IPS-20b (cell line): ENCODE measurements at regions not wholly inside any gene's neighbourhood (a gene's known extent, or its start where the extent isn't known, plus 50 kb on each side); places are given as distances from the start of the nearest gene placed in this dataset.

Experiments
- H3K27ac ChIP-seq: one replicate; pipeline ENCODE4 v1.5.1; 2013; ENCODE audit warnings: low read length
- H3K27me3 ChIP-seq: 2 replicates; pipeline ENCODE4 v1.6.1; 2013; ENCODE audit warnings: mild to moderate bottlenecking, low read length, inconsistent platforms; ENCODE audit not compliant: insufficient read depth
- H3K36me3 ChIP-seq: 2 replicates; pipeline ENCODE4 v1.6.1; 2013; ENCODE audit warnings: low read depth, mild to moderate bottlenecking, inconsistent platforms, low read length, moderate library complexity; ENCODE audit not compliant: insufficient read depth
- H3K4me1 ChIP-seq: 2 replicates; pipeline ENCODE4 v1.6.1; 2013; ENCODE audit warnings: mild to moderate bottlenecking, control low read depth, inconsistent platforms, low read length, moderate library complexity; ENCODE audit not compliant: insufficient read depth
- H3K4me3 ChIP-seq: 2 replicates; pipeline ENCODE4 v1.5.1; 2013; ENCODE audit warnings: mild to moderate bottlenecking, low read length, inconsistent platforms
- H3K9ac ChIP-seq: 2 replicates; pipeline ENCODE4 v1.6.1; 2013; ENCODE audit warnings: low read depth, mild to moderate bottlenecking, inconsistent platforms, low read length, moderate library complexity
- H3K9me3 ChIP-seq: 2 replicates; pipeline ENCODE4 v1.6.1; 2013; ENCODE audit warnings: mild to moderate bottlenecking, low read depth, low read length, inconsistent platforms; ENCODE audit not compliant: insufficient read depth

- Histone ChIP-seq H3K9me3 (no peaks in the 10 kb centered on the region), H3K27ac (no peak overlapping the region), H3K4me3 (no peak overlapping the region), H3K27me3 (no peaks in the 10 kb centered on the region), H3K4me1 (no peaks in the 10 kb centered on the region), H3K36me3 (no peaks in the 10 kb centered on the region), H3K9ac (no peak overlapping the region)
Observed at GRCh38 chr9:135033487-135033886, 54.0 kb upstream of the OLFM1 start.

- Histone ChIP-seq H3K27ac (no peak overlapping the region), H3K27me3 (no peaks in the 10 kb centered on the region), H3K36me3 (no peaks in the 10 kb centered on the region), H3K4me1 (no peaks in the 10 kb centered on the region), H3K9ac (no peak overlapping the region), H3K4me3 (no peak overlapping the region), H3K9me3 (no peaks in the 10 kb centered on the region)
Observed at GRCh38 chr9:135034106-135034505, 53.4 kb upstream of the OLFM1 start.

GRCh38 chr9:135035781-135036760, 51.4 kb upstream of the OLFM1 start:
- H3K27ac ChIP-seq, result no peak overlapping the region
- no peaks in the 10 kb centered on the region for H3K9me3 ChIP-seq
- no peak overlapping the region for H3K9ac ChIP-seq
- H3K27me3 ChIP-seq, result no peaks in the 10 kb centered on the region
- H3K36me3 ChIP-seq, result no peaks in the 10 kb centered on the region
- H3K4me3 ChIP-seq, result no peak overlapping the region
- no peaks in the 10 kb centered on the region for H3K4me1 ChIP-seq

GRCh38 chr9:135036861-135037465, 50.5 kb upstream of the OLFM1 start:
- H3K27me3 ChIP-seq, result no peaks in the 10 kb centered on the region
- no peaks in the 10 kb centered on the region for H3K9me3 ChIP-seq
- H3K9ac ChIP-seq, result no peak overlapping the region
- H3K27ac ChIP-seq, result no peak overlapping the region
- no peaks in the 10 kb centered on the region for H3K4me1 ChIP-seq
- no peaks in the 10 kb centered on the region for H3K36me3 ChIP-seq
- H3K4me3 ChIP-seq, result no peak overlapping the region

- no peaks in the 10 kb centered on the region for H3K36me3 ChIP-seq
- H3K9me3 ChIP-seq, result no peaks in the 10 kb centered on the region
- H3K27ac ChIP-seq, result no peak overlapping the region
- no peaks in the 10 kb centered on the region for H3K27me3 ChIP-seq
- no peaks in the 10 kb centered on the region for H3K4me1 ChIP-seq
- no peak overlapping the region for H3K4me3 ChIP-seq
- no peak overlapping the region for H3K9ac ChIP-seq
Observed at GRCh38 chr9:135037521-135038250, 49.8 kb upstream of the OLFM1 start.
